ENCODE measurements at regions not wholly inside any gene's neighbourhood (a gene's known extent, or its start where the extent isn't known, plus 50 kb on each side); places are given as distances from the start of the nearest gene placed in this dataset.

GRCh38 chr6:105744815-105745214 is 341.3 kb upstream of the PRDM1 start:
- ATAC-seq = no peak
- H3K4me1 Mint-ChIP-seq = peaks cover 26% of the 10 kb centered on the region
- H2AFZ ChIP-seq = no peak overlapping the region

More at GRCh38 chr6:105744815-105745214, 341.3 kb upstream of the PRDM1 start:
- no peaks in the 10 kb centered on the region; the same call in 2 of the 3 replicates for H3K9me3 Mint-ChIP-seq
- H3K4me3 ChIP-seq = no peak overlapping the region
- no peak overlapping the region for H3K4me2 ChIP-seq
- H4K20me1 ChIP-seq (replicated peaks; ENCODE audit: insufficient read depth) = no peaks in the 10 kb centered on the region
- no peaks in the 10 kb centered on the region for H3K27me3 Mint-ChIP-seq (ENCODE audit: insufficient read depth, low read depth, poor library complexity)
- H3K36me3 Mint-ChIP-seq (ENCODE audit: low read depth) = no peaks in the 10 kb centered on the region
- H3F3A ChIP-seq (replicated peaks; ENCODE audit: low read depth) = no peaks in the 10 kb centered on the region
- no peaks in the 10 kb centered on the region for H3K27me3 ChIP-seq (ENCODE audit: insufficient read depth)
- no peak overlapping the region for H3K27ac ChIP-seq (ENCODE audit: low read depth)
- H3K27ac Mint-ChIP-seq = no peak overlapping the region
- DNase-seq (ENCODE audit: low spot score) = no peak
- H3K9me2 ChIP-seq (ENCODE audit: insufficient read depth) = no peaks in the 10 kb centered on the region; the same call in 1 of the 2 replicates
- peaks cover 34% of the 10 kb centered on the region for H3K4me1 ChIP-seq (ENCODE audit: insufficient read depth)
- H3K79me2 ChIP-seq (replicated peaks; ENCODE audit: insufficient read depth) = no peaks in the 10 kb centered on the region
- no peak overlapping the region for H3K4me3 Mint-ChIP-seq
- H3K36me3 ChIP-seq (ENCODE audit: insufficient read depth) = no peaks in the 10 kb centered on the region
- TF ChIP-seq ZNF331 (CRISPR knock-in tag; IDR thresholded peaks at IDR 0.05; ENCODE audit: low read depth) (no peak), EZH2 (IDR thresholded peaks at IDR 0.05; ENCODE audit: low read depth, unreplicated experiment) (no peak), CTCF (conservative IDR thresholded peaks at IDR 0.05; ENCODE audit: low read depth in 2 of 2) (no peak), CREB1 (CRISPR knock-in tag; IDR thresholded peaks at IDR 0.05; ENCODE audit: low read depth) (no peak), JUNB (IDR thresholded peaks at IDR 0.05; ENCODE audit: unreplicated experiment) (no peak), EZH2phosphoT487 (IDR thresholded peaks at IDR 0.05; ENCODE audit: unreplicated experiment) (no peak), NANOG (IDR thresholded peaks at IDR 0.05; ENCODE audit: borderline replicate concordance) (no peak), POLR2AphosphoS5 (IDR thresholded peaks at IDR 0.05; ENCODE audit: low read depth) (no peak), ETS1 (IDR thresholded peaks at IDR 0.05) (no peak), STAT1 (IDR thresholded peaks at IDR 0.05; ENCODE audit: unreplicated experiment) (no peak), ZNF462 (CRISPR knock-in tag; IDR thresholded peaks at IDR 0.05) (no peak), ZNF114 (CRISPR knock-in tag; IDR thresholded peaks at IDR 0.05) (no peak), REST (IDR thresholded peaks at IDR 0.05; ENCODE audit: unreplicated experiment) (no peak)
